ENCODE measurements at regions not wholly inside any gene's neighbourhood (a gene's known extent, or its start where the extent isn't known, plus 50 kb on each side); places are given as distances from the start of the nearest gene placed in this dataset.
"Not testable (repeated sequence)": the region's sequence is repeated elsewhere in the genome, so short reads cannot be mapped to it uniquely, and the experiment has no call there.

GRCh38 chr19:7400815-7401214, 52.1 kb downstream of the ARHGEF18 start:
- H3K9me3 Mint-ChIP-seq = no peaks in the 10 kb centered on the region
- H3K27ac Mint-ChIP-seq = peak overlapping the region in 3 of 10 donors; percentile 15 to 56 (median 22)
- H3K4me3 Mint-ChIP-seq = no peak overlapping the region
- H3K27me3 Mint-ChIP-seq = no peaks in the 10 kb centered on the region
- POLR2A ChIA-PET = interaction anchor here (0.6 kb wide), 2 partner anchors 9 to 41 kb away, joined by 3 to 7 read pairs; no protein-coding TSS in a partner anchor
- DNase-seq = no peak
- H3K36me3 Mint-ChIP-seq = peaks cover 0 to 80% (median 14%) of the 10 kb centered on the region in 3 donors
- no peak for ATAC-seq
- H3K4me1 Mint-ChIP-seq = peaks cover 17 to 60% (median 43%) of the 10 kb centered on the region in 4 donors

GRCh38 chr19:7401694-7402093, 53.0 kb downstream of the ARHGEF18 start:
- Mint-ChIP-seq H3K9me3 (no peaks in the 10 kb centered on the region), H3K27ac (peak overlapping the region in 3 of 10 donors; percentile 18 to 31 (median 19)), H3K27me3 (no peaks in the 10 kb centered on the region), H3K4me1 (peaks cover 14 to 57% (median 38%) of the 10 kb centered on the region in 4 donors), H3K36me3 (peaks cover 0 to 81% (median 15%) of the 10 kb centered on the region in 3 donors), H3K4me3 (no peak overlapping the region)
- POLR2A ChIA-PET = no interaction called here
- DNase-seq (no peak), ATAC-seq (no peak)

- H3K4me3 Mint-ChIP-seq, H3K9me3 Mint-ChIP-seq, DNase-seq, H3K27me3 Mint-ChIP-seq, POLR2A ChIA-PET, ATAC-seq: not testable (repeated sequence)
- H3K4me1 Mint-ChIP-seq = peaks cover 16 to 55% (median 37%) of the 10 kb centered on the region in 4 donors
- peaks cover 0 to 80% (median 12%) of the 10 kb centered on the region in 3 donors for H3K36me3 Mint-ChIP-seq
- H3K27ac Mint-ChIP-seq = peak overlapping the region in 7 of 10 donors; percentile 19 to 83 (median 52)
These were observed 56.7 kb downstream of the ARHGEF18 start for GRCh38 chr19:7405482-7405881.

- H3K27me3 Mint-ChIP-seq = no peaks in the 10 kb centered on the region
- H3K36me3 Mint-ChIP-seq = peaks cover 0 to 81% (median 6%) of the 10 kb centered on the region in 3 donors
- POLR2A ChIA-PET = interaction anchor here (0.7 to 1.4 kb wide), 3 partner anchors 11 to 41 kb away, joined by 3 to 6 read pairs (median 5); no protein-coding TSS in a partner anchor
- DNase-seq = no peak
- peak overlapping the region in 7 of 10 donors; percentile 15 to 88 (median 60) for H3K27ac Mint-ChIP-seq
- H3K4me3 Mint-ChIP-seq = peak overlapping the region in 1 of 10 donors; percentile 18
- H3K9me3 Mint-ChIP-seq = no peaks in the 10 kb centered on the region
- no peak for ATAC-seq
- peaks cover 23 to 56% (median 38%) of the 10 kb centered on the region in 4 donors for H3K4me1 Mint-ChIP-seq
These were observed 59.5 kb downstream of the ARHGEF18 start for GRCh38 chr19:7408251-7408650.

GRCh38 chr19:7410946-7411345, 62.2 kb downstream of the ARHGEF18 start:
- H3K4me1 Mint-ChIP-seq = peaks cover 27 to 62% (median 40%) of the 10 kb centered on the region in 4 donors
- H3K9me3 Mint-ChIP-seq = no peaks in the 10 kb centered on the region
- no peaks in the 10 kb centered on the region for H3K27me3 Mint-ChIP-seq
- POLR2A ChIA-PET = interaction anchor here (0.8 kb wide), 1 partner anchor 309 kb away, joined by 3 read pairs; no protein-coding TSS in a partner anchor
- H3K27ac Mint-ChIP-seq = peak overlapping the region in 5 of 10 donors; percentile 25 to 91 (median 32)
- no peak overlapping the region for H3K4me3 Mint-ChIP-seq
- DNase-seq (no peak), ATAC-seq (no peak)
- H3K36me3 Mint-ChIP-seq = peaks cover 0 to 76% (median 5%) of the 10 kb centered on the region in 3 donors

GRCh38 chr19:7413629-7414028, 64.9 kb downstream of the ARHGEF18 start:
- no peak overlapping the region for H3K4me3 Mint-ChIP-seq
- H3K4me1 Mint-ChIP-seq = peaks cover 25 to 58% (median 39%) of the 10 kb centered on the region in 4 donors
- ATAC-seq = no peak
- H3K36me3 Mint-ChIP-seq = peaks cover 0 to 71% (median 8%) of the 10 kb centered on the region in 3 donors
- POLR2A ChIA-PET = no interaction called here
- no peaks in the 10 kb centered on the region for H3K9me3 Mint-ChIP-seq
- no peak for DNase-seq
- peak overlapping the region in 3 of 10 donors; percentile 25 to 62 (median 32) for H3K27ac Mint-ChIP-seq
- H3K27me3 Mint-ChIP-seq = no peaks in the 10 kb centered on the region

GRCh38 chr19:7415163-7415856, 66.6 kb downstream of the ARHGEF18 start:
- Mint-ChIP-seq H3K4me3 (no peak overlapping the region), H3K9me3 (no peaks in the 10 kb centered on the region), H3K27ac (peak overlapping the region in 6 of 10 donors; percentile 14 to 73 (median 64)), H3K4me1 (peaks cover 26 to 57% (median 39%) of the 10 kb centered on the region in 4 donors), H3K27me3 (no peaks in the 10 kb centered on the region), H3K36me3 (peaks cover 0 to 69% (median 8%) of the 10 kb centered on the region in 3 donors)
- POLR2A ChIA-PET = interaction anchor here (0.6 to 1.0 kb wide), 2 partner anchors 9 to 21 kb away, joined by 3 to 6 read pairs; no protein-coding TSS in a partner anchor
- no peak for DNase-seq
- no peak for ATAC-seq

GRCh38 chr19:7415857-7416371, 67.2 kb downstream of the ARHGEF18 start:
- Mint-ChIP-seq H3K36me3 (peaks cover 0 to 71% (median 8%) of the 10 kb centered on the region in 3 donors), H3K4me3 (no peak overlapping the region), H3K27me3 (no peaks in the 10 kb centered on the region), H3K9me3 (no peaks in the 10 kb centered on the region), H3K4me1 (peaks cover 27 to 56% (median 37%) of the 10 kb centered on the region in 4 donors), H3K27ac (peak overlapping the region in 4 of 10 donors; percentile 13 to 73 (median 54))
- DNase-seq (no peak), ATAC-seq (no peak)
- POLR2A ChIA-PET = no interaction called here

GRCh38 chr19:7417671-7418324, 69.1 kb downstream of the ARHGEF18 start:
- no peaks in the 10 kb centered on the region for H3K27me3 Mint-ChIP-seq
- no peak for ATAC-seq
- H3K36me3 Mint-ChIP-seq = peaks cover 4 to 71% (median 4%) of the 10 kb centered on the region in 3 donors
- POLR2A ChIA-PET = no interaction called here
- no peak for DNase-seq
- peak overlapping the region in 1 of 10 donors; percentile 19 for H3K4me3 Mint-ChIP-seq
- H3K27ac Mint-ChIP-seq = peak overlapping the region; percentile 28 to 88 (median 62)
- H3K4me1 Mint-ChIP-seq = peaks cover 25 to 53% (median 34%) of the 10 kb centered on the region in 4 donors
- no peaks in the 10 kb centered on the region for H3K9me3 Mint-ChIP-seq

GRCh38 chr19:7418596-7418995, 69.9 kb downstream of the ARHGEF18 start:
- H3K4me3 Mint-ChIP-seq = no peak overlapping the region

GRCh38 chr19:7419153-7419552, 69.7 kb downstream of the PEX11G start:
- DNase-seq = no peak
- H3K9me3 Mint-ChIP-seq = no peaks in the 10 kb centered on the region
- H3K27me3 Mint-ChIP-seq = no peaks in the 10 kb centered on the region
- peaks cover 4 to 73% (median 7%) of the 10 kb centered on the region in 3 donors for H3K36me3 Mint-ChIP-seq
- POLR2A ChIA-PET = no interaction called here
- H3K27ac Mint-ChIP-seq = peak overlapping the region in 1 of 10 donors; percentile 25
- peaks cover 21 to 44% (median 30%) of the 10 kb centered on the region in 4 donors for H3K4me1 Mint-ChIP-seq
- H3K4me3 Mint-ChIP-seq = no peak overlapping the region
- ATAC-seq = no peak

More at GRCh38 chr19:7418596-7418995, 69.9 kb downstream of the ARHGEF18 start:
- DNase-seq = no peak
- POLR2A ChIA-PET = no interaction called here
- Mint-ChIP-seq H3K27ac (peak overlapping the region in 4 of 10 donors; percentile 25 to 62 (median 43)), H3K9me3 (no peaks in the 10 kb centered on the region), H3K27me3 (no peaks in the 10 kb centered on the region), H3K36me3 (peaks cover 4 to 73% (median 7%) of the 10 kb centered on the region in 3 donors), H3K4me1 (peaks cover 23 to 49% (median 31%) of the 10 kb centered on the region in 4 donors)
- no peak for ATAC-seq

GRCh38 chr19:7419777-7420439, 68.9 kb downstream of the PEX11G start:
- H3K36me3 Mint-ChIP-seq = peaks cover 4 to 80% (median 7%) of the 10 kb centered on the region in 3 donors

More at GRCh38 chr19:7419777-7420439, 68.9 kb downstream of the PEX11G start:
- peak overlapping the region in 4 of 10 donors; percentile 31 to 90 (median 48) for H3K27ac Mint-ChIP-seq
- no peaks in the 10 kb centered on the region for H3K27me3 Mint-ChIP-seq
- ATAC-seq = no peak
- peaks cover 21 to 41% (median 29%) of the 10 kb centered on the region in 4 donors for H3K4me1 Mint-ChIP-seq
- POLR2A ChIA-PET = interaction anchor here (0.5 kb wide), 1 partner anchor 21 kb away, joined by 3 read pairs; no protein-coding TSS in a partner anchor
- no peaks in the 10 kb centered on the region for H3K9me3 Mint-ChIP-seq
- H3K4me3 Mint-ChIP-seq = no peak overlapping the region
- DNase-seq = no peak
